GM10266 (cell line): ENCODE measurements at regions not wholly inside any gene's neighbourhood (a gene's known extent, or its start where the extent isn't known, plus 50 kb on each side); places are given as distances from the start of the nearest gene placed in this dataset.

Source experiments
- DNase-seq: peaks from one replicate; pipeline ENCODE4 v3.0.0; 2012; ENCODE audit errors: extremely low spot score
- CTCF ChIP-seq: IDR thresholded peaks from 2 replicates; pipeline ENCODE4 v1.5.1; 2012; ENCODE audit warnings: mild to moderate bottlenecking, low read depth; ENCODE audit not compliant: control insufficient read depth, insufficient read depth; ENCODE audit errors: missing control alignments

DNA sequence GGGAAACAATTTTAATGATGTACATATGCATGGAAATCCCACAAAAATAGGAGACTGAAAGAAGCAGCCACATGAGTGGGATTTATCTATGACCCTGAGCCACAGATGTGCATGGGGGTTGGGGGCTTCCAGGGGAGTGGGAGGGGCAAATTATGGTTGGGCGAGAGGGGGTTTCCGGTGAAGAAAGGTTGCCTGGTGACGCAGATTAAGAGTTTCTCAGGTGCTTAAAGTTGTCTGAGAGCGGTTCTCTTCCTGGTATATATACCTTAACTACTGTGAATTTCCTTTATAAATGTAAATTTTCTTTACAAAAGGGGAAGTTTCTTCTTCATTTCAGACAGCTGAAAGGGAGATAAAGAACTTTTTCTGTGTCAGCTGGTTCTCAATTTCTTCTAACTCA is 273.6 kb upstream of the PITRM1 start:
- no peak for TF ChIP-seq CTCF
- no peak for DNase-seq

DNA sequence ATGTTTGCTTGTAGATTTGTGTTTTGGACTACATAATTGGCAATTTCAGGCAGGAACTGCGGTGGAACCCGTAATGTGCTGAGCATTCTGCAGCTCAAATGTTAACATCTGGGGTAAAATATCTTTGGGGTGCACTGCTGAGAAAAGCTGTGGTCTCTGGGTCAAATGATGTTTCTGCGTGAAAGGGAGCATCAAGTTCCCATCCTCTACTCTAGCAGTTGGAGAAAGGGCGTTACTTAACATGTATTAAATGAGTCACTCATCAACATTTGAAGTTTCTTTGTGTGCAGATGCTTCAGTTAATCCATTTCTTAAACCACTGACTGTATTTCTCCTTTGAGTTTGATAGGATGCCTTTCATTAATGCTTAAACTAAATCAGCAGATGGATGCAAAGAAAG is 273.1 kb upstream of the PITRM1 start:
- no peak for TF ChIP-seq CTCF
- no peak for DNase-seq

GRCh38 chr10:3442451-3442990 is 269.9 kb upstream of the PITRM1 start:
- no peak for DNase-seq
- no peak for TF ChIP-seq CTCF

DNA sequence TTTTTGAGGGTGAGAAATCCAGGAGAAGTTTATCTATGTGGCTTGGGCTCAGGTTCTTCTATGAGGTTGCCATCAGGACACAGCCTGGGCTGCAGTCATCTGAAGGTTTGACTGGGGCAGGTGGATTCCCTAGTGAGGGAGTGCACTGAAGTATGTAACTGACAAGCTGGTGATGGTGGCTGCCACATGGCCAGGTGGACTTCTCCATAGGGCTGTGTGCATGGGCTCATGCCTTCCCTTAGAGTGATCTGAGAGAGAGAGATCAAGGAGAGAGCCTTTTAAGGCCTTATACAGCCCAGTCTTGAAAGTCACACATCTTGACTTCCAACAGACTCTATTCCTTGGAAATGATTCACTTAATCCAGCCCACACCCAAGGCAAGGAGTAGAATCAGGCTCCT is 266.6 kb upstream of the PITRM1 start:
- TF ChIP-seq CTCF, result no peak
- DNase-seq, result no peak

DNA sequence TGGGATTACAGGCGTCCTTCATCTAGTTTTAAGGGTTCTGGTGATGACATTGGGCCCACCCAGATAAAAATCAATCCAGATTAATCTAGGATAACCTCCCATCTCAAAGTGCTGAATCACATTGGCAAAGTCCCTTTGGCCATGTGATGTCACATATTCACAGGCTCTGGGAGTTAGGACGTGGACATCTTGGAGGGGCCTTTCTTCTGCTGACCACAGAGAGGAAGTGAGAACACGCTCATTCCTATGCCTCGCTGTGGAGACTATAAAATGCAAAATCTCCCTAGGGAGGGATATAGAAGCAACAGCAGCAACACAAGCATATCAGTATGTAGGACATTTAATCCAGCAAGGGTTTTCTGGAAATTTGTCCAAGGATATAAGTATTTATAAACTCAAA is 266.0 kb upstream of the PITRM1 start:
- TF ChIP-seq CTCF, result no peak
- DNase-seq, result no peak

- DNase-seq, result no peak
- TF ChIP-seq CTCF, result no peak
These were observed 263.1 kb upstream of the PITRM1 start for GRCh38 chr10:3435671-3436070.

DNA sequence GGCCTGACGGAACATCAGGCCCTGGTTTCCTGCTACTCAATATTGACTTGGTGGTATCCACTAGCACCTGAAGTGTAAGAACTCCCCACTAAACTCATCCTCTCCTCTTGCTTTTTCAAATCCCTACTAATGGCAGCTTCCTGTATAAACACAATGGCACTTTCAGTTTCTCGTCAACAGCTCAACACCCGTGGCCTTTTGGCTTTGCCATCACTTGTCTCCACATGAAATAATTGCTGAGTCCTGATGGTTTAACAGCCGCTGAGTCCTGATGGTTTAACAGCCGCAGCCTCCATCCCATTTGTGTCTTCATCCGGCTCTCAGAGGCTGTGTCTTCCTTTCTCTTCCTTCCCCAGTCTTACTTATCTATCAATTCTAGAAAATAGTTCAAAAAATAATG is 261.4 kb upstream of the PITRM1 start:
- DNase-seq, result no peak
- TF ChIP-seq CTCF, result no peak

DNA sequence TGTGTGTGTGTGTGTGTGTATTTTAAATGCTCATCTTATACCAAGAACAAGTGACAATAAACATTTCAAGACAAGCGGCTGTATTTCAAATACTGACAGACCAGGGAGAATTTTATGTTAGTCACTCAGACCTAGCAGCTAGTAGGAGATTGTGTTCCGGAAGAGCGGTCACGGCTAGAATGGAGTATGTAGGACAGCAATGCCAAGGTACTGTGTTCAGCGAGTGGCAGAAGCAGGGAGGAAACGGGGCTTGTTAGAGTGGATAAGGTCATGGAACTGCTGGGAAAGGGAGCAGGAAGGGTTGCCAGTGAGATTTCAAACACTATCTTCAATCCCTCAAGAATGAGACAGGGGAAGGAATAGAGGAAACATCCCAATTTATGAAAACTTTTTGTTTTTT is 260.5 kb upstream of the PITRM1 start:
- TF ChIP-seq CTCF, result no peak
- DNase-seq, result no peak
